Amniotic stem cell (primary cell): ENCODE measurements at regions not wholly inside any gene's neighbourhood (a gene's known extent, or its start where the extent isn't known, plus 50 kb on each side); places are given as distances from the start of the nearest gene placed in this dataset.
A peak's percentile ranks its signal among the peaks of the same experiment; 100 is the strongest.

Experiments
- DNase-seq: peaks from one replicate; lab custom pipeline; 2025; lab: John Stamatoyannopoulos, UW

DNA sequence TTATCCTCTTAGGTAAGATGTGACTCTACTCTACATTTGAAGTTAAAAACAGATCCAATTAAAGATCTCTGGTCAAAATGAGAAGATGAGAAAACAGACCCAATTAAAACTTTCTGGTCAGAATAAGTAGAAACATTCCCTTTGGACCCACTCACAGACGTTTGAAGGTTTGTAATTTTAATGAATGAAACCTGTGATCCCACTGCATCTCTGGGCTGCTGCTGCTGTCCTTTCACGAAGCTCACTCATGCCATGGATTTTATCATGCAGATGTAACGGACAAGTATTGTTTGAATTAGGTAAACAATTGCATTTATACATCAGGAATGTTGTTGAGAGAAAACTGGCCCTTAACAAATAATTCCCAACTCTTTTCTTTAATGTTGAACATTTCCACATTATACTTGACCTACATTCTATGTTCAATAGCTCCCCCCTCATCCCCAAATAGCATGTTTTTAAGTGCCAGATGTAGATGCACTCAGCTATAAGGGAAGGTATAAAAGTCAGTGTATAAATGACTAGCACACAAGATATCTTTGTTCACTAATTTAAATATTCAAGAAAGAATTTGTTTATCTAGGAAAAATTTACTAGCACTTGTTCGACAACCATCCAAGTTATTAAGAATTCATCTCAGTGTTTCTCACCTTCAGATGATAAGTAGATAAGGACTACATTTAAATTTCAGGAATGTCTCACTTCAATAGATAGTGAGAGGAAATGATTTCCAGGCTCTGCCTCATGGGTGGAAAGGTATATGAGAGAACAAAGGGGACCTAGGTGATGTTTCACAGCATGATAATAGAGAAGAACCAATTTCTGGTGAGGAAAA lies 202.3 kb upstream of the LMNTD1 start:
- no peak for DNase-seq

GRCh38 chr12:25755971-25756260 lies 202.6 kb upstream of the RASSF8 start:
- no peak for DNase-seq

DNA sequence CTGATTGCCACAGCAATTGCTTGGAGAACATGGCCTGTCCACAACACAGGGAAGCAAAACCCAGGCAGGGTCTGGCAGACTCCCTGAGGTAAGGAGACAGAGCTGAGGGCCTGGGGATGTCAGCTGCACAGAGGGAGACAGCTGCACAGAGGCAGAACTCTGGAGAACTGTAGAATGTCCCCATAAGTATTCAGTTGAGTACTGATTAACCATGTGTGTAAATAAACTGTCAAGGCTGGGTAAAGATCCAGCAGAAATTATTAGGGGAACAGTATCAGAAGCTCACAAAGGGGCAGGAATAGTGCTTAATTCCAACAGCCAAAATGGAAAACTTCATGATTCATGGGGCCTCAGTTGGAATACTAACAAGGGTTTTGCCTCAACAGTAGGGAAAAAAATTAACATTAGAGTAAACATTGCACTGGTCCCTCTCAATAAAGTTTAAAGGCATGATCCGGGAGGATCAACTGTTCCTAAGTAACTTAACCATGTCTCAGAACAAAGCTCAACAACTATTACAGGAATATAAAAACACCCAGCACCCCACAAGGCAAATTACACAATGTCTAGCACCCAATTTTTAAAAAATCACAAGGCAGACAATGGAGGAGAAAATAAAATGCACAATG lies 201.3 kb upstream of the RASSF8 start:
- DNase-seq: no peak

GRCh38 chr12:25759752-25760151 lies 198.7 kb upstream of the RASSF8 start:
- DNase-seq: no peak

DNA sequence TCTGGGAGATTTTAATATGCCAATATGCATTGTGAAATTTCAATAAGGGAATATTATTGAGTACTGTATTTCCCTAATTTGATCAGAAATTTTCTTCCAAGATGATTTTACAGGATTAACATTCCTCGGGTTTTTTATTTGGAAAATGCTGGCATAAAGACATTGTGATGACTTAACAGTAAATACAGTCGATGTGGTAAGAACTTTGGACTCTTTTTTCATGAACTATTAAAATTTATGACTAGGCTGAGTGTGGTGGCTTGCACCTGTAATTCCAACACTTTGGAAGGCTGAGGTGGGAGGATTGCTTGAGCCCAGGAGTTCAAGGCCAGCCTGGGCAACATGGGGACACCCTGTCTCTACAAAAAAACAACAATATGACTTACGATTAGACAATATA lies 197.1 kb upstream of the RASSF8 start:
- no peak for DNase-seq

DNA sequence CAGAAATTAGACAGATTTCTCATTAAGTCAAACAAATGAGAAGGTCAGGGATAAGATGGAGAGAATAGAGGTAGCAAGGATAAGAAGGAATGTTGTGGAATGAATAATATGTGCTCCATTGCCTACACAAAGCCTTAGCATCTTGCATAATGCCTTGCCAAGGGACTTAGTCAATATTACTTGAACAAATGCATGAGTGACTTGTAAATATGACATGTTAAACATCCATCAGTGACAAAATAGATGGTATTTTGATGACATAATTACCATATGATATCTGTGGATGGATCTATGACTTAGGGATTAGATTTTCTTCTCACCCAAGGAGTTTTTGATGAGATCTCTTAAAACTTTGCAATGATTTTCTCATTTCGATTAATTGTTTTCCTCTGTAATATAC lies 194.1 kb upstream of the RASSF8 start:
- DNase-seq: no peak

DNA sequence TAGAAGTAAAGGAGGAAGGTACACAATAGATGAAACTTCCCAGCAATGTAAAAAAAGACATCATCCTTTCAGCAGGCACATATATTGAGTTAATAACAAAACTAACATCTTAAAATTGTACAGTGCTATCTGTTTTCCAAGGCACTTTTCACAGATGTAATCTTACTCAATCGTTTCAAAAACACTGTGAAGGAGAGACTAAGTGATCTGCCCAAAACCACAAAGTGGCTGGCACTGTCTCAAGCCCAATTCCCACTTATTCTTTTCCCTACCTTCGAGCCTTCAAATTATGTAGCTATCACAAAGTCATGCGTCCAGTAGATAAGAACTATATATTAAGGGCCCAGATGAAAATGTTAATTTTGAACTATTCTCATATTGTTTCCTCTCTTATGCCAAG lies 193.6 kb upstream of the RASSF8 start:
- no peak for DNase-seq

DNA sequence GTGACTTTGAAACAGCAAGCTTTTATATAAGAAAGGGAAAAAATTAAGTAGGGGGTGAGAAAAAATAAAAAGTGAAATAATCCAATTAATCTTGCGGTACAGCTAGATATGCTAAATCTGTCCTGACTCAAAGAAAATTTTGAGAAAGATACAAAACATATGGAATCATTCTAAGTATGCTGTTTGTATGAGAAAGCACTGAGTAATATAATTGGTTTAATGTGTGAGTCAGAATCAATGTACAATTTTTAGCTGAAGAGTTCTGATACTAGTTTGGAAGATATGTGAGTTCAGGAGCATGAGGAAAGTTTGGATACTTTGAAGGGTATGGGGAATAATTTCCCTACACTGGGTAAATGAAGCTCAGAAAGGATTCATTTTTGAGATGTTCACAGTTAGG lies 190.9 kb upstream of the RASSF8 start:
- DNase-seq: no peak

DNA sequence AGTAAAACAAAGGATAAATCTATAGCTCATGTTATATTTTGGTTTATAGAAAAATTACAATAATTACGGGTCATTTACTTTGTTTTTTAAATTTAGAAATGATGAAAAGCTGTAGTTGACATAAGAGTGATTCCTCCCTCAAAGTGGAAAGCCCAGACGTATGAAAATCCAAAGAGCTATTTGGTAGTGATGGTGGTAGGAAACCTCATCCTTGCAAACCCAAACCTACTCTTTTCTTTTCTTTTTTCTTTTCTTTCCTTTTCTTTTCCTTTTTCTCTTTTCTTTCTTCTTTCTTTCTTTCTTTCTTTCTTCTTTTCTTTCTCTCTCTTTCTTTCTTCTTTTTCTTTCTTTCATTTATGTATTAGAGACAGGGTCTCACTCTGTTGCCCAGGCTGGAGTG lies 190.3 kb upstream of the RASSF8 start:
- DNase-seq: no peak

GRCh38 chr12:25769082-25769945 lies 189.2 kb upstream of the RASSF8 start:
- DNase-seq: peak; percentile 69

DNA sequence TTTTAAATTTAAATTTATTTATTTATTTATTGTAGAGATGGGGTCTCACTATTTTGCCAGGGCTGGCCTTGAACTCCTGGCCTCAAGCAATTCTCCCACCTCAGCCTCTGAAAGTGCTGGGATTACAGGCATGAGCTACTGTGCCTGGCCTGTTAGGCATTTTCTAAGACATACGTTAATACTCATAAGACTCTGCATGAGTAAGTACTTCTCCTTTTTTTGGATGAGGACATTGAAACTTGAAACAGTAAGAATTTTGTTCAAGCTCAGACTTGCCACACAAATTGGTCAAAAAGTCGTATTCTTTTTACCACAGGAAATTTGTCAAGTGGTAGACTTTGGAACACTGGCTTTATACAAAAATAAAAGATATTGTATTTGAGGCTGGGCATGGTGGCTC lies 187.4 kb upstream of the RASSF8 start:
- no peak for DNase-seq

- DNase-seq: no peak
Observed at GRCh38 chr12:25771476-25771875, 187.0 kb upstream of the RASSF8 start.

DNA sequence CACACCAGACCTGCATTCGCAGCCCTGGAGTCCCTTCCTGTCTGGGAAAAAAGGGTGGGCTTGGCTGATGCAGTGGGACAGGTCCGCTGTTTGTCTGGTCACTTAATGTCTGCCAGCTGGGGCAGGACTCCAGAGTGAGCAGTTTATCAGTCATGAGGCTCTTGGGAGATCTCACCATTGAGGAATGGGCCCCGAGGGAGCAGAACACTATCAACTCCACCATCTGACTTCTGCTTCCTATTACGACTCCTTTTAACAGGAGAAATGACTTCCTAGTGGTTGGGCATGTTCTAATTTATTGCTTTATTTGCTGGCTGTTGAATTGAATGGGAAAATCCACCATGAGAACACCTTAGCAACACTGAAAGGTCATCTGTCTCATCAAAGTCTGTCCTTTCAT lies 182.5 kb upstream of the RASSF8 start:
- DNase-seq: peak; percentile 12

- no peak for DNase-seq
Observed at GRCh38 chr12:25780771-25781170, 177.7 kb upstream of the RASSF8 start.

GRCh38 chr12:25781232-25781631 lies 177.2 kb upstream of the RASSF8 start:
- DNase-seq: no peak

GRCh38 chr12:25783566-25783965 lies 174.9 kb upstream of the RASSF8 start:
- no peak for DNase-seq

DNA sequence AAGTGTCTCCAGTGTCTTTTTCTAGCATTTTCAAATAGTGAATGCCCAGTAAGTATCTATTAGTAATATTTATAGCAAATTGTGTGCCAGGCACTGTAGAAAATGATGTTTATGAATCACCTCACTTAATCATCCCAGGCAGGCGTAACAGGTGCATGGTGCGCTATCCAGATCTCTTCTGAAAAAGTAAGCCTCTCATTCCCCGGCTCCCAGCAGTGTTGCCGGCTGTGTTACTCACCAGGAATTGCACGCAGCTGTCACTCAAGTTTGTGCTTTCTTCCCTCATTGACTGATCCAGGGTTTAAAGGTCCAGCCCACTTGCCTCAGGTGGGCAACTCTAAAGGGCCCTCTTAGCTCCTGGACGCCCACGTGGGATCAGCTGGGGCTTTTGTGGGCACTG lies 173.8 kb upstream of the RASSF8 start:
- no peak for DNase-seq

GRCh38 chr12:25785134-25785533 lies 173.3 kb upstream of the RASSF8 start:
- no peak for DNase-seq

- no peak for DNase-seq
Observed at GRCh38 chr12:25787701-25788100, 170.8 kb upstream of the RASSF8 start.

- no peak for DNase-seq
Observed at GRCh38 chr12:25788707-25789442, 169.6 kb upstream of the RASSF8 start.

DNA sequence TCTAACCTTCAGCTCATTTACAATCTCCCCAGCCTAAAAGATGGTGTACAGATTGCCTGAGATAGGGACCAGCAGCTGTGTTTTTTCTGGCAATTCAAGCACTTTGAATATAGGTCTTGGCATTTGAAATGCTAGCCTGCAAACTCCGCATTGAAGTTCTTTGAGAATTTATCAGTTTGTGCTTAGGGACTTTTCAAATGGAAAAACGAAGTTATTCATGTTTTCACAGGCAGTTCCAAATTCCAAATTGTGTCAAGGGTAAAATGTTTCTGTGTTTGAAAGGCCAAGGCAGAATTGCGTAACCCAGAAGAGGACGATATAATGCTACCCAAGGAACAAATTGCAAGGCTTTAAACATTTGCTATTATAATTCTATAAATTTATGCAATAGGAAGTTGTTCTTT lies 168.9 kb upstream of the RASSF8 start:
- DNase-seq: no peak

DNA sequence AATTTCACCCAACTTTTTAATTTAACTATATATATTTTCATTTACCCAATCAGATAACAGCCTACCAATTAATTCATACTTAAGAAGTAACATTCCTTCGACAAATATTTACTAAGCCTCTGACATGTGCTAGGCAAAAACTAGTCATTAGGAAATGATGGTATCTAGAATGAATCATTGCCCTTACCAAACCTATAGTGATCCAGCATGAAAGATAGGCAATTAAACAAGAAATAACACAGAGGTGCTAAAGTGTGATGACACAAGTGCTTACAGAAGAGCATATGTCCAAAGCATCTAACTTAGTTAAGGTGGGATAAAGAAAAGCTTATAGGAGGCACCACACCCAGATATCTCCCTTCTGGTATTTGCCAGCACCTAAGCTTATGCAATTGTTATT lies 166.5 kb upstream of the RASSF8 start:
- DNase-seq: no peak
